ENCODE measurements at regions not wholly inside any gene's neighbourhood (a gene's known extent, or its start where the extent isn't known, plus 50 kb on each side); places are given as distances from the start of the nearest gene placed in this dataset.

- H3K27me3 ChIP-seq (ENCODE audit: insufficient read depth), result no peaks in the 10 kb centered on the region
- H3K36me3 ChIP-seq (ENCODE audit: insufficient read depth), result no peaks in the 10 kb centered on the region
- H3K4me3 Mint-ChIP-seq, result no peak overlapping the region
- DNase-seq (ENCODE audit: low spot score), result no peak
- no peaks in the 10 kb centered on the region for H4K20me1 ChIP-seq (replicated peaks; ENCODE audit: insufficient read depth)
- H3K4me1 Mint-ChIP-seq, result no peaks in the 10 kb centered on the region
- H2AFZ ChIP-seq, result no peak overlapping the region
- no peak for TF ChIP-seq ETS1 (IDR thresholded peaks at IDR 0.05)
- TF ChIP-seq JUNB (IDR thresholded peaks at IDR 0.05; ENCODE audit: unreplicated experiment), result no peak
- TF ChIP-seq ZNF331 (CRISPR knock-in tag; IDR thresholded peaks at IDR 0.05; ENCODE audit: low read depth), result no peak
- TF ChIP-seq ZNF114 (CRISPR knock-in tag; IDR thresholded peaks at IDR 0.05), result no peak
- TF ChIP-seq NANOG (IDR thresholded peaks at IDR 0.05; ENCODE audit: borderline replicate concordance), result no peak
- TF ChIP-seq EZH2 (IDR thresholded peaks at IDR 0.05; ENCODE audit: low read depth, unreplicated experiment), result no peak
- no peak for TF ChIP-seq REST (IDR thresholded peaks at IDR 0.05; ENCODE audit: unreplicated experiment)
- TF ChIP-seq CTCF (conservative IDR thresholded peaks at IDR 0.05; ENCODE audit: low read depth in 2 of 2), result no peak
- no peak for TF ChIP-seq CREB1 (CRISPR knock-in tag; IDR thresholded peaks at IDR 0.05; ENCODE audit: low read depth)
- TF ChIP-seq EZH2phosphoT487 (IDR thresholded peaks at IDR 0.05; ENCODE audit: unreplicated experiment), result no peak
- no peak for TF ChIP-seq POLR2AphosphoS5 (IDR thresholded peaks at IDR 0.05; ENCODE audit: low read depth)
- H3K27me3 Mint-ChIP-seq (ENCODE audit: insufficient read depth, low read depth, poor library complexity), result peaks cover 2% of the 10 kb centered on the region
- H3K4me1 ChIP-seq (ENCODE audit: insufficient read depth), result no peaks in the 10 kb centered on the region
- H3K9me3 Mint-ChIP-seq, result peaks cover 4% of the 10 kb centered on the region; the same call in 1 of the 3 replicates
- H3K4me2 ChIP-seq, result no peak overlapping the region
- no peaks in the 10 kb centered on the region for H3F3A ChIP-seq (replicated peaks; ENCODE audit: low read depth)
- H3K79me2 ChIP-seq (replicated peaks; ENCODE audit: insufficient read depth), result no peaks in the 10 kb centered on the region
- H3K9me2 ChIP-seq (ENCODE audit: insufficient read depth), result peaks cover 2% of the 10 kb centered on the region; the same call in 1 of the 2 replicates
- no peak overlapping the region for H3K27ac ChIP-seq (ENCODE audit: low read depth)
- no peak overlapping the region for H3K4me3 ChIP-seq
- ATAC-seq, result no peak
- no peaks in the 10 kb centered on the region for H3K36me3 Mint-ChIP-seq (ENCODE audit: low read depth)
- no peak overlapping the region for H3K27ac Mint-ChIP-seq
Observed at GRCh38 chr4:170803492-170803891, 713.7 kb upstream of the AADAT start.

Measured in GM23338 (cell line).